ENCODE measurements at regions not wholly inside any gene's neighbourhood (a gene's known extent, or its start where the extent isn't known, plus 50 kb on each side); places are given as distances from the start of the nearest gene placed in this dataset.
"Not testable (repeated sequence)": the region's sequence is repeated elsewhere in the genome, so short reads cannot be mapped to it uniquely, and the experiment has no call there.

DNA sequence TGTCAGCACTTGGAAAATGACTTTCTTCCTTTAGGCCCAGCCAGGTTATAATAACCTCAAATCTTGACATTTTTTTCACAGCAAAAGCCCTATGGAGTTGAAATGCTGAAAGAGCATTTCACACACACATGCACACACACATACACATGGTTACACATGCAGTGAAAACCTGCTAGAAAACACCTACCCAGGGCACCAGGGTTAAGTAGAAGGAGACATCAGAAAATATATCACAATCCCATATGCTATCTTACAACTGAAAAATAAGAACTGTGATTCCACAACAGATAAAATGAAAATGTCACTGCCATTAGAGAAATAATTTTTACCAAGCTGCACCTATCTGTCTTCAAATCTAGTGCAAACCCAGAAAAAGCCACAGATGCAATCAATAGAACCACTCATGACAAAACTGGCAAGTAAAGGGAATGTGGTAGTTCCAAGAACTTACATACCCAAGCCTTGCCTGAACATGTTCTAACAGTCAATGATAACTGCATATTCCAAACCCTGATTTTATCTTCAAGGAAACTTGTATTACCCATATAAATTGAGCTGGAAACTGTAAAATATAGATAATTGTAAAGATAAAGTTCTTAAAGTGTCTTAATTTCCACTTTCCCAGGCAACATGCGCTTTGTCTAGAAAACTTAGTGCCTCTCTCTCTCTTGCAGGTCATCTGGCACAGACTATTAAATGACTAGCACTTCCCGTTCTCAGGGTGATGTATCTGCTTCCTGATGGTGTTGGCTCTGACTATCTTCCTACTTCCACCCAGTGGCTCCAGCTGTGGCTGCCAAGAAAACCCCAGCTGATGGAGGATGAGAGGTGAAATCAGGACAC is 250.2 kb upstream of the PTGER4 start:
- TF ChIP-seq ZFX (IDR thresholded peaks at IDR 0.05) (no peak), CTCF (conservative IDR thresholded peaks at IDR 0.05) (no peak)
- H3K27ac ChIP-seq, result no peak overlapping the region; the same call in 1 of the 2 replicates

DNA sequence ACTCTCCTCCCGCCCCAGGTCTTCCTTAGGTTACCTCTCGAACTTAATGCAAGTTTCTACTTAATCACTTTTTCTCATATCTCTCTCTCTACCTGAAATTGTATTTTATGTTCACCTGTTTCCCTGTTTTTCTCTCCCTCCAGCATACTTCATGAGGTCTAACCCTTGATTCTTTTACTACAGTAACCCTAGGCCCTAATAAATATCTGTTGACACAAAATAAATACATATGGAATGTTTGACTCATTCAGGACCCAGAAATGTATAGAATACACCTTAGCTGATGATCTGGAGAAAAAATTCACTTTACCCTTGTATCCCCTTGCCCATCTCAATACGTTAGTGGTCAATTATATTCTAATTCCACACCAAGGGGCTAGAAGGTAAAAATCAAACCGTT is 250.9 kb upstream of the PTGER4 start:
- TF ChIP-seq CTCF (conservative IDR thresholded peaks at IDR 0.05), result no peak
- no peak for TF ChIP-seq ZFX (IDR thresholded peaks at IDR 0.05)
- no peak overlapping the region for H3K27ac ChIP-seq

- no peak overlapping the region for H3K27ac ChIP-seq
- TF ChIP-seq CTCF (conservative IDR thresholded peaks at IDR 0.05) (no peak), ZFX (IDR thresholded peaks at IDR 0.05) (no peak)
These were observed 251.6 kb upstream of the PTGER4 start for GRCh38 chr5:40428126-40428525.

- H3K27ac ChIP-seq, result not testable (repeated sequence)
These were observed 262.5 kb upstream of the PTGER4 start for GRCh38 chr5:40417046-40417810.

DNA sequence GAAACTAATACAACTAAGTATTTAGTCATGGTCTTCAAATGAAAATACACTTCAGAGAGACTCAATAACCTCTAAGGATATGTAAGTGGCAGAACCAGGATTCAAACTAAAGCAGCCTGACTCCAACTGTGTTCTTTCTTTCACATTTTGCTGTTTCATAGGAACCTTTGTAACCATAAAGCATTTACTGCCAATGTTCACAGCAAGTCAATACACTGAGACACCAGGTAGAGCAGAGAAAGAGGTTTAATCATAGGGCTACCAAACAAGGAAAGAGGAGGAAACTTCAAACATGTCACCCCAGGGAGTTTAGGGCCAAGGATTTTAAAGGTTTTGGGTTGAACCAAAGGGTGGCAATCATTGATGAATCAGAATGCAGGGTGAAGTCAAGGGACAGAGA is 263.1 kb upstream of the PTGER4 start:
- no peak overlapping the region for H3K27ac ChIP-seq
- TF ChIP-seq CTCF (conservative IDR thresholded peaks at IDR 0.05) (no peak), ZFX (IDR thresholded peaks at IDR 0.05) (no peak)

DNA sequence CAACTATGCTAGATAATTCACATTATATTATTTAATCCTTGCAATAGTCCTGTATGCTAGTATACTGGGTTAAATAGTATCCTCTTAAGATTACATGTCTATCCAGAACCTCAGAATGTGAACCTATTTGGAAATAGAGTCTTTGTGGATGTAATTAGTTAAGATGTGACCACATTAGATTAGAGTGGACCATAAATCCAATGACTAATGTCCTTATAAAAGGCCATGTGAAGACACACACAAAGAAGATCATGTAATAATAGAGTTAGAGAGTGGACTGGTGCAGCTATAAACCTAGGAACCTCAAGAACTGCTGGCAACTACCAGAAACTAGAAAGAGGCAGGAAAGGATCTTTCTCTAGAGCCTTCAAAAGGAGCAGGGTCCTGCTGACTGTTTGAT is 263.6 kb upstream of the PTGER4 start:
- TF ChIP-seq ZFX (IDR thresholded peaks at IDR 0.05) (no peak), CTCF (conservative IDR thresholded peaks at IDR 0.05) (no peak)
- H3K27ac ChIP-seq, result no peak overlapping the region

- TF ChIP-seq ZFX (IDR thresholded peaks at IDR 0.05) (no peak), CTCF (conservative IDR thresholded peaks at IDR 0.05) (no peak)
These were observed 264.8 kb upstream of the PTGER4 start for GRCh38 chr5:40414922-40415321.

More at GRCh38 chr5:40414922-40415321, 264.8 kb upstream of the PTGER4 start:
- no peak overlapping the region for H3K27ac ChIP-seq
